ENCODE measurements at regions not wholly inside any gene's neighbourhood (a gene's known extent, or its start where the extent isn't known, plus 50 kb on each side); places are given as distances from the start of the nearest gene placed in this dataset.

- no peak for ATAC-seq (replicated peaks in 1 of 4)
- ChIA-PET POLR2A (no interaction called here), CTCF (no interaction called here)
- H3K27ac Mint-ChIP-seq: no peak overlapping the region
- H3K36me3 Mint-ChIP-seq: no peaks in the 10 kb centered on the region
- H3K4me3 Mint-ChIP-seq: no peak overlapping the region
- Histone ChIP-seq H3K9me3 (no peaks in the 10 kb centered on the region), H3K4me3 (ENCODE audit: control insufficient read depth in 1 of 2, extremely low read depth in 1 of 2, low read length in 1 of 2) (no peak overlapping the region), H3K36me3 (ENCODE audit: control insufficient read depth in 2 of 2, extremely low read depth in 1 of 2, insufficient read depth in 1 of 2, low read length in 1 of 2) (no peaks in the 10 kb centered on the region), H3K4me1 (ENCODE audit: control insufficient read depth in 1 of 2, extremely low read depth in 1 of 2, insufficient read depth in 2 of 2, low read length in 2 of 2) (no peaks in the 10 kb centered on the region), H3K27me3 (replicated peaks in 1 of 2; ENCODE audit: control insufficient read depth in 2 of 2, extremely low read depth in 1 of 2, insufficient read depth in 2 of 2, low read length in 1 of 2) (no peaks in the 10 kb centered on the region), H3K27ac (ENCODE audit: low read length) (no peak overlapping the region)
- peaks cover 2 to 11% of the 10 kb centered on the region in 2 donors for H3K27me3 Mint-ChIP-seq
- whole genome bisulfite sequencing (ENCODE audit: insufficient coverage): 58% methylated on average over 1 of the region's 3 CpGs
- DNase-seq: no peak
- H3K4me1 Mint-ChIP-seq: no peaks in the 10 kb centered on the region
- H3K9me3 Mint-ChIP-seq: peaks cover under 1 to 1% (median under 1%) of the 10 kb centered on the region in 3 donors
Measured at GRCh38 chr9:38271666-38272241, 120.7 kb upstream of the ALDH1B1 start.

GRCh38 chr9:38269775-38270174, 122.7 kb upstream of the ALDH1B1 start:
- Histone ChIP-seq H3K9me3 (peaks cover 6% of the 10 kb centered on the region), H3K4me1 (ENCODE audit: control insufficient read depth in 1 of 2, extremely low read depth in 1 of 2, insufficient read depth in 2 of 2, low read length in 2 of 2) (no peaks in the 10 kb centered on the region), H3K4me3 (ENCODE audit: control insufficient read depth in 1 of 2, extremely low read depth in 1 of 2, low read length in 1 of 2) (no peak overlapping the region), H3K36me3 (ENCODE audit: control insufficient read depth in 2 of 2, extremely low read depth in 1 of 2, insufficient read depth in 1 of 2, low read length in 1 of 2) (no peaks in the 10 kb centered on the region), H3K27ac (ENCODE audit: low read length) (no peak overlapping the region), H3K27me3 (replicated peaks in 1 of 2; ENCODE audit: control insufficient read depth in 2 of 2, extremely low read depth in 1 of 2, insufficient read depth in 2 of 2, low read length in 1 of 2) (no peaks in the 10 kb centered on the region)
- no peak for ATAC-seq (replicated peaks in 1 of 4)
- no peak for DNase-seq
- no peak overlapping the region for H3K4me3 Mint-ChIP-seq
- H3K27me3 Mint-ChIP-seq: peaks cover 7 to 15% of the 10 kb centered on the region in 2 donors
- H3K4me1 Mint-ChIP-seq: no peaks in the 10 kb centered on the region
- no peaks in the 10 kb centered on the region for H3K36me3 Mint-ChIP-seq
- POLR2A ChIA-PET: no interaction called here
- CTCF ChIA-PET: no interaction called here
- no peak overlapping the region for H3K27ac Mint-ChIP-seq
- H3K9me3 Mint-ChIP-seq: peaks cover 7 to 18% (median 15%) of the 10 kb centered on the region in 3 donors
- WGBS (ENCODE audit: insufficient coverage): 60% methylated on average over 1 of the region's 4 CpGs

GRCh38 chr9:38263532-38263931, 129.0 kb upstream of the ALDH1B1 start:
- H3K4me3 Mint-ChIP-seq: no peak overlapping the region
- no CpG with 5 or more reads among the region's 1 CpG for WGBS (ENCODE audit: insufficient coverage)
- ChIA-PET CTCF (interaction anchor here in 1 of 2 donors (0.6 to 0.8 kb wide), 2 partner anchors 175 to 514 kb away, joined by 3 to 4 read pairs; no protein-coding TSS in a partner anchor), POLR2A (interaction anchor here in 1 of 2 donors (0.6 kb wide), 1 partner anchor 197 kb away, joined by 4 read pairs; no protein-coding TSS in a partner anchor)
- H3K36me3 ChIP-seq (ENCODE audit: control insufficient read depth in 2 of 2, extremely low read depth in 1 of 2, insufficient read depth in 1 of 2, low read length in 1 of 2): no peaks in the 10 kb centered on the region
- no peak overlapping the region for H3K27ac ChIP-seq (ENCODE audit: low read length)
- no peaks in the 10 kb centered on the region for H3K4me1 ChIP-seq (ENCODE audit: control insufficient read depth in 1 of 2, extremely low read depth in 1 of 2, insufficient read depth in 2 of 2, low read length in 2 of 2)
- peaks cover 17 to 22% of the 10 kb centered on the region in 2 donors for H3K27me3 Mint-ChIP-seq
- ATAC-seq (replicated peaks in 1 of 4) (no peak), DNase-seq (peak in 1 of 35 experiments; percentile 37)
- H3K4me1 Mint-ChIP-seq: no peaks in the 10 kb centered on the region
- no peaks in the 10 kb centered on the region for H3K36me3 Mint-ChIP-seq
- no peak overlapping the region for H3K4me3 ChIP-seq (ENCODE audit: control insufficient read depth in 1 of 2, extremely low read depth in 1 of 2, low read length in 1 of 2)
- H3K9me3 Mint-ChIP-seq: peaks cover 19 to 31% (median 27%) of the 10 kb centered on the region in 3 donors
- H3K9me3 ChIP-seq: peaks cover 8% of the 10 kb centered on the region
- no peak overlapping the region for H3K27ac Mint-ChIP-seq
- peaks cover 0 to 9% of the 10 kb centered on the region in 2 experiments for H3K27me3 ChIP-seq (replicated peaks in 1 of 2; ENCODE audit: control insufficient read depth in 2 of 2, extremely low read depth in 1 of 2, insufficient read depth in 2 of 2, low read length in 1 of 2)

- no peaks in the 10 kb centered on the region for H3K36me3 Mint-ChIP-seq
- Histone ChIP-seq H3K27ac (ENCODE audit: low read length) (no peak overlapping the region), H3K27me3 (replicated peaks in 1 of 2; ENCODE audit: control insufficient read depth in 2 of 2, extremely low read depth in 1 of 2, insufficient read depth in 2 of 2, low read length in 1 of 2) (peaks cover 0 to 13% of the 10 kb centered on the region in 2 experiments), H3K4me3 (ENCODE audit: control insufficient read depth in 1 of 2, extremely low read depth in 1 of 2, low read length in 1 of 2) (no peak overlapping the region), H3K36me3 (ENCODE audit: control insufficient read depth in 2 of 2, extremely low read depth in 1 of 2, insufficient read depth in 1 of 2, low read length in 1 of 2) (no peaks in the 10 kb centered on the region), H3K4me1 (ENCODE audit: control insufficient read depth in 1 of 2, extremely low read depth in 1 of 2, insufficient read depth in 2 of 2, low read length in 2 of 2) (no peaks in the 10 kb centered on the region), H3K9me3 (peaks cover 2% of the 10 kb centered on the region)
- peaks cover 9 to 15% of the 10 kb centered on the region in 2 donors for H3K27me3 Mint-ChIP-seq
- POLR2A ChIA-PET: no interaction called here
- H3K4me3 Mint-ChIP-seq: no peak overlapping the region
- no peak overlapping the region for H3K27ac Mint-ChIP-seq
- H3K4me1 Mint-ChIP-seq: no peaks in the 10 kb centered on the region
- H3K9me3 Mint-ChIP-seq: peaks cover 12 to 13% (median 12%) of the 10 kb centered on the region in 3 donors
- 78% methylated on average over 4 of the region's 8 CpGs for WGBS (ENCODE audit: insufficient coverage)
- ATAC-seq (replicated peaks in 1 of 4) (no peak), DNase-seq (no peak)
- CTCF ChIA-PET: interaction anchor here in 1 of 2 donors (1.0 kb wide), 1 partner anchor 31 kb away, joined by 3 read pairs; no protein-coding TSS in a partner anchor
Measured at GRCh38 chr9:38259519-38260218, 132.8 kb upstream of the ALDH1B1 start.

- POLR2A ChIA-PET: no interaction called here
- H3K4me1 ChIP-seq (ENCODE audit: control insufficient read depth in 1 of 2, extremely low read depth in 1 of 2, insufficient read depth in 2 of 2, low read length in 2 of 2): no peaks in the 10 kb centered on the region
- H3K27ac ChIP-seq (ENCODE audit: low read length): no peak overlapping the region
- H3K9me3 ChIP-seq: peaks cover 2% of the 10 kb centered on the region
- Mint-ChIP-seq H3K27ac (no peak overlapping the region), H3K4me3 (no peak overlapping the region), H3K36me3 (no peaks in the 10 kb centered on the region), H3K27me3 (peaks cover 9 to 15% of the 10 kb centered on the region in 2 donors), H3K4me1 (no peaks in the 10 kb centered on the region), H3K9me3 (peaks cover 6 to 8% (median 6%) of the 10 kb centered on the region in 3 donors)
- 63% methylated on average over 2 of the region's 2 CpGs for WGBS (ENCODE audit: insufficient coverage)
- no peak overlapping the region for H3K4me3 ChIP-seq (ENCODE audit: control insufficient read depth in 1 of 2, extremely low read depth in 1 of 2, low read length in 1 of 2)
- CTCF ChIA-PET: interaction anchor here in 1 of 2 donors (1.0 kb wide), 1 partner anchor 30 kb away, joined by 3 read pairs; no protein-coding TSS in a partner anchor
- ATAC-seq (replicated peaks in 1 of 4): no peak
- DNase-seq: no peak
- peaks cover 0 to 13% of the 10 kb centered on the region in 2 experiments for H3K27me3 ChIP-seq (replicated peaks in 1 of 2; ENCODE audit: control insufficient read depth in 2 of 2, extremely low read depth in 1 of 2, insufficient read depth in 2 of 2, low read length in 1 of 2)
- H3K36me3 ChIP-seq (ENCODE audit: control insufficient read depth in 2 of 2, extremely low read depth in 1 of 2, insufficient read depth in 1 of 2, low read length in 1 of 2): no peaks in the 10 kb centered on the region
Measured at GRCh38 chr9:38259056-38259455, 133.4 kb upstream of the ALDH1B1 start.

- H3K4me1 Mint-ChIP-seq: no peaks in the 10 kb centered on the region
- H3K9me3 Mint-ChIP-seq: peaks cover 0 to 3% (median 0%) of the 10 kb centered on the region in 3 donors
- H3K4me3 Mint-ChIP-seq: no peak overlapping the region
- no peak overlapping the region for H3K27ac Mint-ChIP-seq
- no peak overlapping the region for H3K27ac ChIP-seq (ENCODE audit: low read length)
- H3K27me3 ChIP-seq (replicated peaks in 1 of 2; ENCODE audit: control insufficient read depth in 2 of 2, extremely low read depth in 1 of 2, insufficient read depth in 2 of 2, low read length in 1 of 2): peaks cover 0 to 11% of the 10 kb centered on the region in 2 experiments
- no peaks in the 10 kb centered on the region for H3K36me3 Mint-ChIP-seq
- H3K36me3 ChIP-seq (ENCODE audit: control insufficient read depth in 2 of 2, extremely low read depth in 1 of 2, insufficient read depth in 1 of 2, low read length in 1 of 2): no peaks in the 10 kb centered on the region
- no peaks in the 10 kb centered on the region for H3K4me1 ChIP-seq (ENCODE audit: control insufficient read depth in 1 of 2, extremely low read depth in 1 of 2, insufficient read depth in 2 of 2, low read length in 2 of 2)
- DNase-seq: no peak
- 70% methylated on average over 5 of the region's 6 CpGs for WGBS (ENCODE audit: insufficient coverage)
- H3K9me3 ChIP-seq: no peaks in the 10 kb centered on the region
- ChIA-PET CTCF (no interaction called here), POLR2A (no interaction called here)
- peaks cover 3 to 11% of the 10 kb centered on the region in 2 donors for H3K27me3 Mint-ChIP-seq
- ATAC-seq (replicated peaks in 1 of 4): no peak
- H3K4me3 ChIP-seq (ENCODE audit: control insufficient read depth in 1 of 2, extremely low read depth in 1 of 2, low read length in 1 of 2): no peak overlapping the region
Measured at GRCh38 chr9:38257626-38258215, 134.8 kb upstream of the ALDH1B1 start.

Measured in T-cell (primary cell).